Dedifferentiated amniotic fluid mesenchymal stem cell (primary cell): ENCODE measurements at regions not wholly inside any gene's neighbourhood (a gene's known extent, or its start where the extent isn't known, plus 50 kb on each side); places are given as distances from the start of the nearest gene placed in this dataset.
"Not testable (repeated sequence)": the region's sequence is repeated elsewhere in the genome, so short reads cannot be mapped to it uniquely, and the experiment has no call there.

Experiments
- DNase-seq: peaks from one replicate; pipeline ENCODE4 v3.0.0-alpha.2; 2016; ENCODE audit errors: extremely low spot score

DNA sequence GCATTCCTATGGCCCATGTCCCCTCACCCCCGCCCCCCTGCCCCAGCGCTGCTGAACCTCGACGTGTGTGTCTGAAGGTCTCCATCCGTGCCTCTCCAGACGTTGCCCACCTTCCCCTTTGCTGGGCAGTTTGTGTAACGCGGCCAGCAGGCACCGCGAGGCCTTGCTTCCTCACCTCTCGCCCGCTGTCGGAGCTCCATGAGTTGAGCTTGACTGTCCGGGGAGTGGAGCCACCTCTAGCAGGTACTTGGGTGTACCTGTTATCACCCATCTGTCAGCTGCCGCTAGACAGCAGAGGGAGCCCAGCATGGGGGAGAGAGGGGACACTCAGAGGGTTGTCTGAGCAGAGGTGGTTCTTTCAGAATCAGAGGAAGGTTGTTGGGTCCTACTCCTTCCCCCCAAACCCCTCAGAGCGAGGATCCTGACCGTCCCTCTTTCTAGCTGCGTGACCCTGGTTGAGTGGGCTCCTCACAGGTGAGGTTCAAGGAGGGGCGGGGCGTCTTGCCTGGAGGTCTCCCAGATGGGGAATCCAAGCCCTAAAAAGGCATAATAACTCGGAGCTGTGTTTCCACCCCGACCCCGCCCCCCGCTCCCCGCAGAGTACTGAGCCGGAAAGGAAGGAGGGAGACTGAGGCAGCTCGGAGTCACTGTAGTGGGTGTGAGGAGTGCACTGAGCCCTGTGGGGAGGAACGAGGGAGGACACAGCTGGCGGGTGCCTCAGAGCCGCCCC, 184.7 kb downstream of the C9orf50 start:
- no peak for DNase-seq

DNA sequence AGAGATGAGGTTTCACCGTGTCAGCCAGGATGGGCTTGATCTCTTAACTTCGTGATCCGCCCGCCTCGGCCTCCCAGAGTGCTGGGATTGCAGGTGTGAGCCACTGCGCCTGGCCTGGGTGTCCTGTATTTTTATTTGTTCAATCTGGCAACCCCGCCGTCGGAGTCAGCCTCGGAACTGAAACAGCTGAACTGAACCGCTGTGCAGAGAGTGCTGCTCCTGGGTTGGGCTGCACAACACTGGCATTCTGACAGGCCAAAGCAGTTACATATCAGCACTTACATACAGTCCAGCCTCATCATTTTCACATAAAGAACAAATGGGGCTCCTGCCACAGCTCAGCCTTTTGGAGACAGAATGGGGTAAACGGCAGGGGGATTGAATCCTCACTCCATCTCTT, 185.6 kb downstream of the C9orf50 start:
- DNase-seq = no peak

DNA sequence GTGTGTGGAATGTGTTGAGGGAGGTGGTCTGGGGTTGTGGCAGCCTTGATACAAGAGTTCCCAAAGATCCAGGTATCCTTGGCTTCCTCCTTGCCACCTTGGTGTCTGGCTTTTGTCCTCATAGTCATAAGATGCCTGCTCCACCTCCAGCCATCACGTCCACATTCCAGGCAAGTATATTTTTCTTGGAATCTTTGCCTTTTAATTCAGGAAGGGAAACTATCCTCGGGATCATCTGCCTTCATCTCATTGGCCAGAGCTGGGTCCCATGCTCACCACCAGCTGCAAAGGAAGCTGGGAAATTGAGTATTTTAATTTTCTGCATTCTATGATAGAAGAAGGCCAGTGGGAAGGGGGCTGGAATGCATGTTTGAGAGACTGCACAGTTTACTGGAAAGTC, 186.7 kb downstream of the C9orf50 start:
- DNase-seq = no peak

DNA sequence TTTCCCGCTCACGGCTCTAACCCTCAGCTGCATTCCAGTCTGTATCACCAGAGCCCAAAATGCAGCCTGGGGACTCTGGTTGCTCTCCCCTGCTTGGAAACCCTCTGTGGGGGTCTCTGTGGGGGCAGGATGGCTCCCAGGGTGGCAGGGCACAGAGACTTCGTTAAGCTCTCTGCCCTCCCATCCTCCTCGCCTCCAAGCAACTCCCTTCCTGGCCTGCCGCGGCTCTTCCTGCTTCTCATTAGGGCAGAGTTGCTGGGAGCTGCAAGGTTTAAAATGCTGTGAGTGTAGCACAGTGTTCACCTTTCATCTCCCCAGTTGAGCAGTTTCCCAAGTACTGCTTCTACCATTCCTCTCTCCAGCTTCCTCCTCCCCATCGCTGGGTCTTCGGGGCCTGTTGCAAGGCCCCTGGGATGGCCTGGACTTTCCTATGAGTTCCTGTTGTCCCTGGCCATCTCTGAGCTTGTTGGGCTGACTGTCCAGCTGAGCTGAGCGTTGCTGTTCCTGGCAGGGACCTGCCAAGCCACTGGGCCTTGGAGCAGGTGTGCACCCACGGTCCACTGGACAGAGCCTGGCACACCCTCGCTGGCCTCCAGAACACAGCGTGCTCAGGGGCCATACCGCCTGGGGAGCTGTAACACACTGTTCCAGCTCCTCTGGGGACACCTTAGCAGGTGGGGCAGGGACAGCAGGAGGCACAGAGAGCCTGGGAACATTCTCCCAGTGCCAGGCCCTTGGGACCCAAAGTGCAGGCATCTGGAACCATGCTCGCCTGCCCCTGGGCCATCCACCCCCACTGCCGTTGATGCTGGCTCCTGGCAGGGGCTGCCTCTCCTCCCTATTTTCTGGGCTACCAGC, 188.4 kb downstream of the C9orf50 start:
- DNase-seq = no peak

DNA sequence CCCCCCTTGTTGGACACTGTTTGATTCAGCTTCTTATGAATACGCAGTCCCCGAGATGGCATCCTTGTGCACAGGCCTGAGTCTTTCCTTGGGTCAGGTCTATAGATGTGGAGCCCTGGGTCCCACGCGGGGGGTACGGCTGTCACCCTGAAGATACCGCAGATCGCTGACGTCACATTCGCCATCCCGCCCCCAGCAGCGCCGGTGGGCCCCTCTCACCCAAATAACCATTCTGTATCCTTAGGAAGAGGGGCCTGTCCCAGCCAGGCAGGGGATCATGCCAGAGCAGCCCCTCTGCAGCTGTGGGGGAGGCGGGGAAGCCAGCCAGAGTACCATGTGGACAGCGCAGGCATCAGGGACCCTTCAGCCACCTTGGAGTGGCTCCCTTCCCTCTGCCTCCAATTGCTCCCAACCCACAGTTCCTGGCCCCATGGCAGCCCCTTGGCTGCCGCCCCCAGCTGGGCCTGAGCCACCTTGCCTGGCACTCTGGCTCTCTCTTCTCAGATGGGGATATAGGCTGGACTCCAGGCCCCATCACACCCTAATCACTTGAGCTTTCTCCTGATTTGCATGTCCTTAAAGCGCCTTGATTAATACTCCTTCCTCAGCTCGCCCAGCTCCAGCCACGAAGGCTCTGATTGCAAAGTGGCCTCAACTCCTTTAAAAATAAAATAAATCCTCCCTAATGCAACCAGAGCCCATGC, 189.8 kb downstream of the C9orf50 start:
- no peak for DNase-seq

DNA sequence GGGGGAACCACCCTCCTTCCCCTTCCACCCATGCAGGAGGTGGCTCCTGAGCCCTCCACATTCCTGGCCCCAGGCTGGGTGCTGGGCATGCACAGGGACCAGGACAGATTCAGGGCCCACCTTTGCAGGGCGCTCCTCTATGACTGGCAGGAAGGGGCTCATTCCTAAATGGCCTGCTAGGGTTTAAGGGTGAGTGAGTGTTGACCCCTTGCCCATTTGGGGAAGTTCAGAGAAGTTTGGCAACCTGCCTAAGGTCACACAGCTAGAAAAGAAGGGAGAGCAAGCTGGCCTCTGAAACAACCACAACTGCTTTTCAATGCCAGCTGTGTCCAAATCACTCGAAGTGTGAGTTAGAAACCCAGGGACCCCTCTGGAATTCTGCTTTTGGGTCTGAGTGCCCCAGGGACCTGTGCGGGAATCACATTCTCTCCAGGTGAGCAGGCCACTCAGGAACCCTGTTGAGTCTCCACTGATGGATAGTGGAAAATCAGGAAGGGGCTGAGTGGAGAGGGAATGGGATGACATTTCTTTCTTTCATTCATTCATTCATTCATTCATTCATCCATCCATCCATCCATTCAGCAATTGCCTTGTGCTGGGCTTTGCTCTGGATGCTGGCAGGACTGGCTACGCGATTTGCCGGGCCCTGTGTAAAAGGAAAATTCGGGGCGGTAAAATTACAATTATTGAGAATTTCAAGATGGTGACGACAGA, 191.9 kb downstream of the C9orf50 start:
- DNase-seq = no peak

DNA sequence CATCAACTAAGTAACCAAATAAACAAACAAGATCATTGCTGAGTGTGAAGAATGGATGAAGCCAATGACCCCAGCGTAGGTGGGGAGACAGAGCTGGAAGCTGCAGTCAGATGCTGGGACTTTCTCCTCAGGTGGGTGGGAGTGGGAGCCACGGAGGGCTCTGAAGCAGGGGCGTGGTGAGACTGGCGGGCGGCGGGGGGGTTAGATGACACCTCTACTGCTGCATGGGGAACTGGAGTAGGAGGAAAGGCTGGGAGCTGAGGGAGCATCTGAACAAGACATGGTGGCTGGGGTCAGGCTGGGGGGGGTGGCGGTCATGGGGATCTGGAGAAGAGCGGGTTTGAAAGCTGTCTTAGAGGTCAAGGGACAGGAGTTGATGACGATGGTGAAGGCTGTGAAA, 193.8 kb downstream of the C9orf50 start:
- no peak for DNase-seq

DNA sequence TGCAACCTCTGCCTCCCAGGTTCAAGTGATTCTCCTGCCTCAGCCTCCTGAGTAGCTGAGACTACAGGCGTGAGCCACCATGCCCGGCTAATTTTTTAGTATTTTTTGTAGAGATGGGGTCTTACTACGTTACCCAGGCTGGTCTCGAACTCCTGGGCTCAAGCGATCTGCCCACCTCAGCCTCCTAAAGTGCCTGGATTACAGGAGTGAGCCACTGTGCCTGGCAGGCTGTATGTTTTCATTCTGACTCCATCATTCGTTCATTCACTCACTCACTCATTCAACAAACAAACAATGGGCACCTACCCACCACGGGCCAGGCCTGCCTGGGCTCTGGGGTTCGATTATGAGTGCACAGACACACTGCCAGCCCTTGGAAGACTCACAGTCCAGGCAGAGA, 197.1 kb downstream of the C9orf50 start:
- DNase-seq = not testable (repeated sequence)

DNA sequence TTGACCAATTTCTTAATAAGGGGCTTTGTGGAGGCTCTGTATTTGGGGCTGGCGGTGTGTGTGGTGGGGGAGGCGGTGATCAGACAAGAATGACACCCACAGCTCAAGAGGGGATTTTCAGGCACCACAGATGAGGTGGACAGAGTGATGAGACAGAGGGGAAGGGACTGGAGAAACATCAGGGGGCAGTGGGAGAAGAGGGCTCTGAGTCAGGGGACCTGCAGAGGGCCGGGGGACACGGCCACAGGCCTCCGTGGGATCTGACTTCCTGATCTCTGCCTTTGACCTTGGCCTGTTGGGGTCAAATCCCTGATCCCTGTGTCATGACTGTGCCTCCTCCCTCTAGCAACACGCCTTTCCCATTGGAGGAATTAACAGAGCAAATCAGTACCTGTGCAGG, 197.7 kb downstream of the C9orf50 start:
- no peak for DNase-seq

DNA sequence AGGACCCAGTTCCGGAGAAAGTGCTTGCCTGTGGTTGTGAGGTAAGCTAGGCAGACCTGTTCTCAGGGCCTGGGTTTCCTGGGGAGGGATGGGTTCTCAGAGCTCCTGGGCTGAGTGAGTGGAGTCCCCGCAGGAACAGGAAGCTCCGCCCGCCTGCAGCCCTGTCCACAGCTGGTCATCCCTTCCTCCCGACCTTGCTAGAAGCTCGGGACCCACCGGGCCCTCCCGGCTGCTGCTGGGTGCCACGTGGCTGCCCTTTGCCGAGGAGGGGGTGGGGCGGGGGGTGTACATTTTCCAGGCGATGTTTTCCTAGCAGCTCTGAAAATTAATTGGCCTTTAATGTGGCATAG, 198.1 kb downstream of the C9orf50 start:
- DNase-seq = no peak

DNA sequence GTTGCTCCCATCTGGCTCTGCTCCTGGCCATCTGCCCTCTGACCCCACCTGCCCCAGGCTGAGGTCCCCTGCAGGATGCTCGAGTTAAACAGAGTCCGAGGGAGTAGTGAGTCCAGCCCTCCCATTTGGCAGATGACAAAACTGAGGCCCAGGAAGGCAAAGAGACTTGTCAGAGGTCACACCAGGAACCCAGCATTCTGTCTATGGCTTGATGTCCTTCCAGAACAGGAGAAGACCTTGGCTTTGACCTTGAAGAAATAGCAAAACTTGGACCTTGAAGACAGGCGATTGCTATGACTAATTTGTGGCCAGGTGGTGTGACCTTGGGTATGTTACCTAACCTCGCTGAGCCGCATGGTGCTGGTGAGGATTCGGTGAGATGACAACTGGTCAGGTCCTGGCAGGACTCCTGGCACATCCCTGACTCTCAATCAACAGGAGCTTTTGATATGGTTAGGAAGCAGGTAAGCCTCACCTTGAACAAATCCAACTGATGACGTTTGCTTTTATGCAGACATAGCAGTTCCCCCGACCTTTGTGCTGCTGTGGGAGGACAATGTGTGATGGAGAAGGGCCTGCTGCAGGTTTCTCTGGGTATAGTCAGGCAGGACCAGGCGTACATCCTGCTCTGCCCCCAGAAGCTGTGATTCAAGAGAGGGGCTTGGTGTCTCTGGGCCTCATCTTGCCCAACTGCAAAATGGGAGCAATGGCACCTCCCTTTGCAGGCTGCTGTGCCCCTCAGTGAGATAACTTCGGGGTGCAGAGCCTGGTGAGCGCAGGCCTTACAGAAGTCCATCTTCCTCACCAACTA, 198.7 kb downstream of the C9orf50 start:
- no peak for DNase-seq

DNA sequence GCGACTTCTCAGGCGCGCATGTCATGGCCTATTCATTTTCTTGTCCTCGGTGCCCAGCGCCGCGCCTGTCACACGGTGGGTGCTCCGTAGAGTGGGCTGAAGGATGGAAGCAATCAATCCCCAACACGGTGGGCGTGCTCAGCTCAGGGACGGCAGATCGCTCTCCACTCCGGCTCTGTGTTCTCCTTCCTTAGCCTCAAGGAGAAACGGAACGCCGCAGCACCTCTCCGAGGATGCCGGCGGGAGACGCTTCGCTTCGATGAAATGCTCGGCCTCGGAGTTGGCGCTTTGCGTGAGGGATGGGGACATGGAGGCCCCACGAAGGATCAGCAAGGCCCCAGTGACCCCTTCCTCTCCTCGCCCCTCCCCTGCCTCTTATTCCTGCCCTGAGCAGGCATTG, 199.5 kb downstream of the C9orf50 start:
- DNase-seq = no peak

DNA sequence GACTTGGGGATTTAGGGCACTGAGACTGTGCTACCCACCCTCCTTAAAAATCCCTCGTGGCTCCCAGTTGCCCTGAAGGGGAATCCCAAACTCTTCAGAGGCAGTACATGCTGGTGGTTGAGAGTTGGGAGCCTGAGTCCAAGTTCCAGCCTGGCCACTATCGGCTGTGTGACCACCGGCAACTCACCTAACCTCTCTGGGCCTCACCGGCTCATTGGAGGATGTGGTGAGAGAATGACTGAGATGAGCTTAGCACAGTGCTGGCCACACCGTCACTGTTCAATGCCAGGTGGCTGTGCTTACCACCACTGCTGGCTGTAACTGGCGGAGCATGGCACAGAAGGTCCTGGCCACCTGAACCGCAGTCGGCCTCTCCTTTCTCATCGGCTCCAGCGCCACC, 200.2 kb downstream of the C9orf50 start:
- DNase-seq = no peak

DNA sequence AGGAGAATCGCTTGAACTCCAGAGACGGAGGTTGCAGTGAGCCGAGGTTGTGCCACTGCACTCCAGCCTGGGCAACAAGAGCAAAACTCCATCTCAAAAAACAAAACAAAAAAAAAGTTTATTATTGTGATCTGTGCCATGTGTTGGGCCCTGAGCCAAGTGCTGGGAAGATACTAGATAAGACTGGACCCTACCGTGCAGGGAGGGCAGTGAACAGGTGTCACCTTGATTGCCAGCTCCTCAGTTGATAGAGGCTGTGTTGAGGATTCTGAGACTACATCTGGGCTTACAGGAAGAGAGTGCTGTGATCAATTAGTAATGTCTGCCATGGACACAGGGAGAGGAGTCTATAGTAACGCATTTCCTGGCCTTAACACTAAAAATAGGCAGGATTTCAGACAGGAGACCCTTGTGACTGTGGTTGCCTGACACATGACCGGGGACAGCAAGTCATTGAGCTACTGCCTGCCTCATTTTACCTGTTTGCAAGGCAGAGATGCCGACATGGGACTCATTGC, 201.5 kb downstream of the C9orf50 start:
- DNase-seq = no peak

DNA sequence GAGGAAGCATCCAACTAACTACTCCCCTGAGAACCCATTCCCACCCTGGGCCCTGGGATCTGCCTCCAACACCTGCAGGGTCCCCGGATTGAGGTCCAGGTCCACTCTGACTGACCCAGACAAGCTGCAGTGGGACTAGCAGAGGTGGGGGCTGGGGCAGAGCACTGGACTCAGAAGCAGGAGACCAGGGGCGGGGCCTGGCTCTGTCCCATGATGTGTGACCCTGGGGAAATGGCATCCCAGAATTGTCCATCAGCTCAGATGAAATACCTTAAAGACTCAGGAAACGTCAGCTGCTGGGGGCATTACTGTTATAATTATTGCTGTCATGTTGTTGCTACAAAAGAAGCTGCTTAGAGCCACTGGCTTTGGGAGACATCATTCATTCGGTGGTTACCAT, 202.4 kb downstream of the C9orf50 start:
- no peak for DNase-seq

DNA sequence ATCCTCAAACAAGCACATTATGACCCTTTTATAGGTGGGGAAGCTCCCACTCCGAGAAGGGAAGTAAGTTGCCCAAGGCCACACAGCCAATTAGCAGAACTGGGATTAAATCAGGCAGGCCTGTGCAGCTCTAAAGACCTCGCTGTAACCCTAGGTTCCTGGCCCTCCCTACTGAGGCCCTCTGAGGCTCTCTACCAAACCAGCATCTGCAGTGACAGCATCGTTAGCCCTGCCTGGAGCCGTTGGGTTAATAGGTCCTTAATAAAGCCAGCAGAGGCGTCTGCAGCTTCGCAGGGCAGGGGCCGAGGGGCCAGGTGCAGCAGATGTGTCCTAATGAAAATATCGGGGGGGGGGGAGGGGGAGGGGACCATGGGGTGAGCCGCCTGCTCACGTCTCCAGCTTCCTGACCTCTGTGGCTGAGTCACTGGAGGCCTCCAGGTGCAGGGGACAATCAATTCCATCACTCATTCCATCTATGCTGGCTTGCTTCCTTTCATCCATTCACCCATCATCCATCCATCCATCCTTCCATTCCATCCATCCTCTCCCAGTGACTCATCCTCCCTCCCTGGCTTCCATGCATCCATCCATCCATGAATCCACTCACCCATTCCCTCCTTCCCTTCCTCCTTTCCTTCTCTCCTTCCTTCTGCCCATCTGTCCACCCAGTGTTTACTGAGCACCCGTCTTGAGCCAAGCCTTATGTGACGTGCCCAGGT, 203.9 kb downstream of the C9orf50 start:
- no peak for DNase-seq

DNA sequence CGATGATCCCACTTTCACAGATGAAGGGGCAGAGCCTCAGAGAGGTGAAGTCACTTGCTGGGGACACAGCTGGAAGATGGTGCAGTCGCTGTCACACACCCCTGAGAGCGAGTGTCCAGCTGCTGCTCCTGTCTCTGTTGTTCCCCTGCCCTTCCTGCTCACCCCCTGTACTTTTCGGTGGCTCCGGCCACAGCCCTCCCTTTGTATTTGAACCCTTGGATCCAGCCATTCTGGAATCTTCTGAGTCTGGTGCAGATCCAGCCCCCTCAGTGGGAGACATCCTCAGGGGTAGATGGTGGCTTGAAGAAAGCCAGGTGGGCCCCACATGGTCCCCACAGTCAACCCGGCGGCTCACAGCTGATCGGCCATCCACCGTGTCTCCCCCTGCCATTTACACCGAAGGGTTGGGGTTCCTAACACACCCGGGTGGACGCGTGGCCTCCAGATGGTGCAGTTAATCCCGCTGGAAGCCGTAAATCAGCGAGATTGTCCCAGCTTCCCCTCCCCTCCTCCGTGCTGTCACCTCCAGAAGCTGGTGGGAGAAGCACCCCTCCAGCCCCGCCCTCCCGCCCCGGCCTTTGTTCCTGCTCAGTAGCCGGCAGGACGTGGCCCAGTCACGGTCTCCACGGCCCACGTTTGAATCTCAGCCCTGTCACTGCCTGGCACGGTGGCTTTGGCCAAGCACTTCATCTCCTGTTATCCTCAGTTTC, 204.8 kb downstream of the C9orf50 start:
- no peak for DNase-seq

DNA sequence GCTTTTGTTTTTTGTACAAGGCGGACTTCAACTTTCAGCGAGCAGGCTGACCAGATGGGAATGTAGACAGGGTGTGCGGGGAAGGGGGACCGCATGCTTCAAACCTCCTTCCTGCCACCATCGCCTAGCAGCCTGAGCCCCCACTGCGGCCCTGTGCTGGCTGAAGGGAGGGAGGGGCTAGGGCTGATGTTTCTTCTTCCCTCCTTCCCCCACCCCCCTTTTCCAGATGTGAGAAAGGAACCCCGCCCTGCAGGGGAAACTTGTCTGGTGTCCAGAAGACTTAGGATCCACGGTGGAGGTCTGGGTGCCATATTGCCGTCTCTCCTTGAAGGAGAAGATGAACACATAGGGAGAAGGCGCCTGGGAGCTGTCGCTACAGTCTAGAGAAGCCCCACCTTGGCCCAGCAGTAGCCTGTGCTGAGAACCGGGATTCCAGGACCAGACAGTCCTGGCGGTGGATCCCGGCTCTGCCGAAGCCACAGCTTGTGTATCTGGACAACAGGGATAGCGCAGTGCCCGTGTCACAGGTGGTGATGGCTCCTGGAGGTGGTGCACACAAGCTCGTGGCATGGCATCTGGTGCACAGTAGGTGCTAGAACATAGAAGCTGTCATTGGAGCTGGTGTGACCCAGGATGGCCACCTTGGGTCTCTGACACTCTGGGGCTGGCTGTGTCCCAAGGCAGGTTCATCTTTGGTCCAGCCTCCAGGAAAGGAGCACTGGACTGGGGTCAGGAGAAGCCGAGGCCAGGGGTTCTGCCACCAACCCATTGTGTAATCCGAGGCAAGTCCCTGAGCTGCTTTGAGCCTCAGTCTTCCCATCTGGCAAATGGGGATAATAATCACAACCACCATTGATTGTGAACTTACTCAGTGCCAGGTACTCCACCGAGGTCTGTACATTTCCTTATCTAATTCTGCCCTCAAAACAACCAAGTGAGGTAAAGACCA, 205.6 kb downstream of the C9orf50 start:
- no peak for DNase-seq
